ENCODE measurements at regions not wholly inside any gene's neighbourhood (a gene's known extent, or its start where the extent isn't known, plus 50 kb on each side); places are given as distances from the start of the nearest gene placed in this dataset.
"Not testable (repeated sequence)": the region's sequence is repeated elsewhere in the genome, so short reads cannot be mapped to it uniquely, and the experiment has no call there.

- H3K36me3 ChIP-seq (replicated peaks in 1 of 2; ENCODE audit: control insufficient read depth in 2 of 2, insufficient read depth in 2 of 2, low read length in 2 of 2); H3K23ac ChIP-seq (ENCODE audit: low read depth, low read length, poor library complexity); H3K27me3 ChIP-seq (ENCODE audit: control insufficient read depth in 3 of 3, insufficient read depth in 3 of 3, low read depth in 1 of 3, low read length in 3 of 3); H3K18ac ChIP-seq (ENCODE audit: low read length); H3K79me1 ChIP-seq (ENCODE audit: low read depth, low read length); H3K9ac ChIP-seq (ENCODE audit: low read depth, low read length, poor library complexity); H3K4ac ChIP-seq (ENCODE audit: low read length); H4K91ac ChIP-seq (ENCODE audit: low read depth, low read length, poor library complexity); H2BK120ac ChIP-seq (ENCODE audit: low read depth, low read length); H2AFZ ChIP-seq (ENCODE audit: low read length); H3K9me3 ChIP-seq (replicated peaks in 1 of 2; ENCODE audit: control insufficient read depth in 2 of 2, insufficient read depth in 1 of 2, low read depth in 1 of 2, low read length in 2 of 2); H2BK5ac ChIP-seq (ENCODE audit: low read length); H3K14ac ChIP-seq (ENCODE audit: low read length); H2AK5ac ChIP-seq (ENCODE audit: low read depth, low read length); H4K8ac ChIP-seq (ENCODE audit: low read depth, low read length); H3K4me1 ChIP-seq (ENCODE audit: control insufficient read depth in 2 of 2, insufficient read depth in 1 of 2, low read depth in 1 of 2, low read length in 2 of 2); H2BK15ac ChIP-seq (ENCODE audit: low read length); H3K27ac ChIP-seq (replicated peaks; ENCODE audit: low read length); H3K4me3 ChIP-seq (ENCODE audit: low read length in 2 of 2); H2BK12ac ChIP-seq (ENCODE audit: low read length); H3K4me2 ChIP-seq (ENCODE audit: insufficient read depth, low read length, poor library complexity, severe bottlenecking); DNase-seq (ENCODE audit: low spot score): not testable (repeated sequence)
- no CpG with 5 or more reads among the region's 11 CpGs for WGBS, 2 donors (ENCODE audit: extremely low coverage in 2 of 2, insufficient read length in 2 of 2, insufficient replicate concordance in 1 of 2)
These were observed 360.5 kb downstream of the BCL2L11 start for GRCh38 chr2:111481219-111481618.

GRCh38 chr2:111482987-111483679 is 362.4 kb downstream of the BCL2L11 start:
- not testable (repeated sequence) for H3K9ac ChIP-seq (ENCODE audit: low read depth, low read length, poor library complexity); H3K18ac ChIP-seq (ENCODE audit: low read length); H2BK15ac ChIP-seq (ENCODE audit: low read length); H2BK5ac ChIP-seq (ENCODE audit: low read length); H4K8ac ChIP-seq (ENCODE audit: low read depth, low read length); H3K4ac ChIP-seq (ENCODE audit: low read length); H3K36me3 ChIP-seq (replicated peaks in 1 of 2; ENCODE audit: control insufficient read depth in 2 of 2, insufficient read depth in 2 of 2, low read length in 2 of 2); H3K27me3 ChIP-seq (ENCODE audit: control insufficient read depth in 3 of 3, insufficient read depth in 3 of 3, low read depth in 1 of 3, low read length in 3 of 3); H3K4me2 ChIP-seq (ENCODE audit: insufficient read depth, low read length, poor library complexity, severe bottlenecking); H2BK12ac ChIP-seq (ENCODE audit: low read length); H3K79me1 ChIP-seq (ENCODE audit: low read depth, low read length); H4K91ac ChIP-seq (ENCODE audit: low read depth, low read length, poor library complexity); H2BK120ac ChIP-seq (ENCODE audit: low read depth, low read length); H3K27ac ChIP-seq (replicated peaks; ENCODE audit: low read length); DNase-seq (ENCODE audit: low spot score); H3K9me3 ChIP-seq (replicated peaks in 1 of 2; ENCODE audit: control insufficient read depth in 2 of 2, insufficient read depth in 1 of 2, low read depth in 1 of 2, low read length in 2 of 2); H2AFZ ChIP-seq (ENCODE audit: low read length); H3K23ac ChIP-seq (ENCODE audit: low read depth, low read length, poor library complexity); H3K4me3 ChIP-seq (ENCODE audit: low read length in 2 of 2); H3K4me1 ChIP-seq (ENCODE audit: control insufficient read depth in 2 of 2, insufficient read depth in 1 of 2, low read depth in 1 of 2, low read length in 2 of 2); H3K14ac ChIP-seq (ENCODE audit: low read length); H2AK5ac ChIP-seq (ENCODE audit: low read depth, low read length)
- WGBS, 2 donors (ENCODE audit: extremely low coverage in 2 of 2, insufficient read length in 2 of 2, insufficient replicate concordance in 1 of 2) = no CpG with 5 or more reads among the region's 8 CpGs

- H2BK15ac ChIP-seq (ENCODE audit: low read length); H2BK120ac ChIP-seq (ENCODE audit: low read depth, low read length); H3K18ac ChIP-seq (ENCODE audit: low read length); DNase-seq (ENCODE audit: low spot score); H3K27me3 ChIP-seq (ENCODE audit: control insufficient read depth in 3 of 3, insufficient read depth in 3 of 3, low read depth in 1 of 3, low read length in 3 of 3); H4K91ac ChIP-seq (ENCODE audit: low read depth, low read length, poor library complexity); H3K23ac ChIP-seq (ENCODE audit: low read depth, low read length, poor library complexity); H3K36me3 ChIP-seq (replicated peaks in 1 of 2; ENCODE audit: control insufficient read depth in 2 of 2, insufficient read depth in 2 of 2, low read length in 2 of 2); H3K4me1 ChIP-seq (ENCODE audit: control insufficient read depth in 2 of 2, insufficient read depth in 1 of 2, low read depth in 1 of 2, low read length in 2 of 2); H2AFZ ChIP-seq (ENCODE audit: low read length); H3K9ac ChIP-seq (ENCODE audit: low read depth, low read length, poor library complexity); H3K14ac ChIP-seq (ENCODE audit: low read length); H3K9me3 ChIP-seq (replicated peaks in 1 of 2; ENCODE audit: control insufficient read depth in 2 of 2, insufficient read depth in 1 of 2, low read depth in 1 of 2, low read length in 2 of 2); H3K79me1 ChIP-seq (ENCODE audit: low read depth, low read length); H2BK5ac ChIP-seq (ENCODE audit: low read length); H2AK5ac ChIP-seq (ENCODE audit: low read depth, low read length); H2BK12ac ChIP-seq (ENCODE audit: low read length); H3K27ac ChIP-seq (replicated peaks; ENCODE audit: low read length); H3K4ac ChIP-seq (ENCODE audit: low read length); H3K4me3 ChIP-seq (ENCODE audit: low read length in 2 of 2); H4K8ac ChIP-seq (ENCODE audit: low read depth, low read length); H3K4me2 ChIP-seq (ENCODE audit: insufficient read depth, low read length, poor library complexity, severe bottlenecking): not testable (repeated sequence)
- no CpG with 5 or more reads among the region's 3 CpGs for WGBS, 2 donors (ENCODE audit: extremely low coverage in 2 of 2, insufficient read length in 2 of 2, insufficient replicate concordance in 1 of 2)
These were observed 363.4 kb downstream of the BCL2L11 start for GRCh38 chr2:111484097-111484496.

GRCh38 chr2:111485895-111486294 is 365.2 kb downstream of the BCL2L11 start:
- H3K4me3 ChIP-seq (ENCODE audit: low read length in 2 of 2); H3K18ac ChIP-seq (ENCODE audit: low read length); H3K27me3 ChIP-seq (ENCODE audit: control insufficient read depth in 3 of 3, insufficient read depth in 3 of 3, low read depth in 1 of 3, low read length in 3 of 3); DNase-seq (ENCODE audit: low spot score); H4K8ac ChIP-seq (ENCODE audit: low read depth, low read length); H2BK12ac ChIP-seq (ENCODE audit: low read length); H2BK15ac ChIP-seq (ENCODE audit: low read length); H3K4me2 ChIP-seq (ENCODE audit: insufficient read depth, low read length, poor library complexity, severe bottlenecking); H2BK120ac ChIP-seq (ENCODE audit: low read depth, low read length); H3K4ac ChIP-seq (ENCODE audit: low read length); H3K9ac ChIP-seq (ENCODE audit: low read depth, low read length, poor library complexity); H2AK5ac ChIP-seq (ENCODE audit: low read depth, low read length); H3K23ac ChIP-seq (ENCODE audit: low read depth, low read length, poor library complexity); H3K14ac ChIP-seq (ENCODE audit: low read length); H3K27ac ChIP-seq (replicated peaks; ENCODE audit: low read length); H3K79me1 ChIP-seq (ENCODE audit: low read depth, low read length); H3K9me3 ChIP-seq (replicated peaks in 1 of 2; ENCODE audit: control insufficient read depth in 2 of 2, insufficient read depth in 1 of 2, low read depth in 1 of 2, low read length in 2 of 2); H3K4me1 ChIP-seq (ENCODE audit: control insufficient read depth in 2 of 2, insufficient read depth in 1 of 2, low read depth in 1 of 2, low read length in 2 of 2); H2BK5ac ChIP-seq (ENCODE audit: low read length); H4K91ac ChIP-seq (ENCODE audit: low read depth, low read length, poor library complexity); H3K36me3 ChIP-seq (replicated peaks in 1 of 2; ENCODE audit: control insufficient read depth in 2 of 2, insufficient read depth in 2 of 2, low read length in 2 of 2); H2AFZ ChIP-seq (ENCODE audit: low read length): not testable (repeated sequence)
- WGBS, 2 donors (ENCODE audit: extremely low coverage in 2 of 2, insufficient read length in 2 of 2, insufficient replicate concordance in 1 of 2) = no CpG with 5 or more reads among the region's 1 CpG

Measured in neuronal stem cell (in vitro differentiated cells).